ENCODE measurements at regions not wholly inside any gene's neighbourhood (a gene's known extent, or its start where the extent isn't known, plus 50 kb on each side); places are given as distances from the start of the nearest gene placed in this dataset.

DNA sequence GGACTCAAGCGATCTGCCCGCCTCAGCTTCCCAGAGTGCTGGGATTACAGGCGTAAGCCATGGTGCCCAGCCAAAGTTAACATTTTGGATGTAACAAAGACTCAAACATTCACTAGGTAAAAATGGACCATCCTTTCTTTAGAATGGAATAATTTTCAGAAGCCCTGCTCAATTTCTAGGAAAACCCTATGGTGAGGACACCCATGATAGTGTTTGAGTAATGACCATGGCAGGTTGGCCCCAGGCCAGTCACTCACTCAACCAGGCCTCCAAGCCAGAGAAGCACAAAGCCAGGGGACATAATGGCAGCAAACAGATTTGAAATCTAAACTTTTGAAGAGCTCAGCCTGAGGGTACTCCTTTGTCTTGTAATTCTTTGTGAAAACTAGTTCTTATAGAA is 59.9 kb upstream of the GPR6 start:
- CTCF ChIA-PET = no interaction called here
- in situ Hi-C loops (cut with HindIII; ENCODE audit: low pct_unique_long_range_greater_than_20kb, low sequenced_read_pairs) = no loop called here
- intact Hi-C loops (cut with micrococcal nuclease; ENCODE audit: unreplicated experiment) = loop anchor here (10.0 kb wide), 1 partner anchor 117 kb away; no protein-coding TSS in a partner anchor

DNA sequence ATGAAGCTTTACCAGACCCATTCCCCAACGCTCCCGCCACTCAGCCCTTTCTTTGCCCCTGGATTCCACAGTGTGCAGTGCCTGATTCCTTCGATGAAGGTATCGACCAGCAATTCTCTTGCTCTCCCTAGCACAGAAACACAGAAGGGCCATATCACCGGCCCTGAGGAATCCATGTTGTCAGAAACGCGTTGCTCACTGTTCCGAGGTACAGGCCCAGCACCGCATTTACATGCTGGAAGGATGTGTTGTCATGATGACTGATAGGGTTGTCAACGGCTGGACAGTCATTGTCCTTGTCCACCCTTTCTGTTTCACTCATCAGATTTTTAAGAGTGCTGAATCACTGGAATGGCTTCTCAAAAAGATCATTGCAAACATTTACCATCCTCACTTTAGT is 57.2 kb upstream of the GPR6 start:
- H3K27me3 ChIP-seq (ENCODE audit: control insufficient read depth, insufficient read depth, low read length) = peaks cover 24% of the 10 kb centered on the region
- no peak overlapping the region for H3K4me3 ChIP-seq (ENCODE audit: low read depth in 2 of 2, low read length in 2 of 2)
- POLR2A ChIA-PET = no interaction called here
- no peaks in the 10 kb centered on the region for H3K4me1 ChIP-seq (ENCODE audit: control insufficient read depth, insufficient read depth, low read length)
- BruUV-seq (replicated peaks) = no TSS peak
- CTCF ChIA-PET = no interaction called here
- in situ Hi-C loops (cut with HindIII; ENCODE audit: low pct_unique_long_range_greater_than_20kb, low sequenced_read_pairs) = no loop called here
- no peaks in the 10 kb centered on the region for H3K36me3 ChIP-seq (ENCODE audit: control insufficient read depth, insufficient read depth, low read length)
- no peak overlapping the region for H3K27ac ChIP-seq (ENCODE audit: low read length)
- no peaks in the 10 kb centered on the region for H3K9me3 ChIP-seq (ENCODE audit: control insufficient read depth, insufficient read depth, low read depth, low read length)
- TF ChIP-seq, protein P1, sequence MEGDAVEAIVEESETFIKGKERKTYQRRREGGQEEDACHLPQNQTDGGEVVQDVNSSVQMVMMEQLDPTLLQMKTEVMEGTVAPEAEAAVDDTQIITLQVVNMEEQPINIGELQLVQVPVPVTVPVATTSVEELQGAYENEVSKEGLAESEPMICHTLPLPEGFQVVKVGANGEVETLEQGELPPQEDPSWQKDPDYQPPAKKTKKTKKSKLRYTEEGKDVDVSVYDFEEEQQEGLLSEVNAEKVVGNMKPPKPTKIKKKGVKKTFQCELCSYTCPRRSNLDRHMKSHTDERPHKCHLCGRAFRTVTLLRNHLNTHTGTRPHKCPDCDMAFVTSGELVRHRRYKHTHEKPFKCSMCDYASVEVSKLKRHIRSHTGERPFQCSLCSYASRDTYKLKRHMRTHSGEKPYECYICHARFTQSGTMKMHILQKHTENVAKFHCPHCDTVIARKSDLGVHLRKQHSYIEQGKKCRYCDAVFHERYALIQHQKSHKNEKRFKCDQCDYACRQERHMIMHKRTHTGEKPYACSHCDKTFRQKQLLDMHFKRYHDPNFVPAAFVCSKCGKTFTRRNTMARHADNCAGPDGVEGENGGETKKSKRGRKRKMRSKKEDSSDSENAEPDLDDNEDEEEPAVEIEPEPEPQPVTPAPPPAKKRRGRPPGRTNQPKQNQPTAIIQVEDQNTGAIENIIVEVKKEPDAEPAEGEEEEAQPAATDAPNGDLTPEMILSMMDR (IDR thresholded peaks at IDR 0.05) = no peak
- TF ChIP-seq POLR2AphosphoS5 (IDR thresholded peaks at IDR 0.05; ENCODE audit: low read depth, low read length) (no peak), SIN3A (IDR thresholded peaks at IDR 0.05; ENCODE audit: borderline replicate concordance, insufficient read depth, low read depth, low read length) (no peak), TCF7L2 (IDR thresholded peaks at IDR 0.05; ENCODE audit: low read depth, low read length) (no peak)
- TF ChIP-seq, protein P2, sequence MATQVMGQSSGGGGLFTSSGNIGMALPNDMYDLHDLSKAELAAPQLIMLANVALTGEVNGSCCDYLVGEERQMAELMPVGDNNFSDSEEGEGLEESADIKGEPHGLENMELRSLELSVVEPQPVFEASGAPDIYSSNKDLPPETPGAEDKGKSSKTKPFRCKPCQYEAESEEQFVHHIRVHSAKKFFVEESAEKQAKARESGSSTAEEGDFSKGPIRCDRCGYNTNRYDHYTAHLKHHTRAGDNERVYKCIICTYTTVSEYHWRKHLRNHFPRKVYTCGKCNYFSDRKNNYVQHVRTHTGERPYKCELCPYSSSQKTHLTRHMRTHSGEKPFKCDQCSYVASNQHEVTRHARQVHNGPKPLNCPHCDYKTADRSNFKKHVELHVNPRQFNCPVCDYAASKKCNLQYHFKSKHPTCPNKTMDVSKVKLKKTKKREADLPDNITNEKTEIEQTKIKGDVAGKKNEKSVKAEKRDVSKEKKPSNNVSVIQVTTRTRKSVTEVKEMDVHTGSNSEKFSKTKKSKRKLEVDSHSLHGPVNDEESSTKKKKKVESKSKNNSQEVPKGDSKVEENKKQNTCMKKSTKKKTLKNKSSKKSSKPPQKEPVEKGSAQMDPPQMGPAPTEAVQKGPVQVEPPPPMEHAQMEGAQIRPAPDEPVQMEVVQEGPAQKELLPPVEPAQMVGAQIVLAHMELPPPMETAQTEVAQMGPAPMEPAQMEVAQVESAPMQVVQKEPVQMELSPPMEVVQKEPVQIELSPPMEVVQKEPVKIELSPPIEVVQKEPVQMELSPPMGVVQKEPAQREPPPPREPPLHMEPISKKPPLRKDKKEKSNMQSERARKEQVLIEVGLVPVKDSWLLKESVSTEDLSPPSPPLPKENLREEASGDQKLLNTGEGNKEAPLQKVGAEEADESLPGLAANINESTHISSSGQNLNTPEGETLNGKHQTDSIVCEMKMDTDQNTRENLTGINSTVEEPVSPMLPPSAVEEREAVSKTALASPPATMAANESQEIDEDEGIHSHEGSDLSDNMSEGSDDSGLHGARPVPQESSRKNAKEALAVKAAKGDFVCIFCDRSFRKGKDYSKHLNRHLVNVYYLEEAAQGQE (IDR thresholded peaks at IDR 0.05; ENCODE audit: insufficient read depth in 1 of 2, low read depth in 2 of 2, low read length in 1 of 2) = no peak
- intact Hi-C loops (cut with micrococcal nuclease; ENCODE audit: unreplicated experiment) = no loop called here
- DNase-seq (ENCODE audit: low read depth, low spot score) (no peak), ATAC-seq (no peak)

More for the DNA sequence above, 59.9 kb upstream of the GPR6 start:
- H3K4me1 ChIP-seq (ENCODE audit: control insufficient read depth, insufficient read depth, low read length) = no peaks in the 10 kb centered on the region
- no peaks in the 10 kb centered on the region for H3K36me3 ChIP-seq (ENCODE audit: control insufficient read depth, insufficient read depth, low read length)
- no peak overlapping the region for H3K27ac ChIP-seq (ENCODE audit: low read length)
- H3K9me3 ChIP-seq (ENCODE audit: control insufficient read depth, insufficient read depth, low read depth, low read length) = no peaks in the 10 kb centered on the region
- no TSS peak for BruUV-seq (replicated peaks)
- no peak for ATAC-seq
- DNase-seq (ENCODE audit: low read depth, low spot score) = no peak
- peaks cover 15% of the 10 kb centered on the region for H3K27me3 ChIP-seq (ENCODE audit: control insufficient read depth, insufficient read depth, low read length)
- H3K4me3 ChIP-seq (ENCODE audit: low read depth in 2 of 2, low read length in 2 of 2) = no peak overlapping the region
- POLR2A ChIA-PET = interaction anchor here (0.5 kb wide), 1 partner anchor 50 kb away, joined by 6 read pairs; no protein-coding TSS in a partner anchor
- TF ChIP-seq SIN3A (IDR thresholded peaks at IDR 0.05; ENCODE audit: borderline replicate concordance, insufficient read depth, low read depth, low read length) = no peak
- no peak for TF ChIP-seq TCF7L2 (IDR thresholded peaks at IDR 0.05; ENCODE audit: low read depth, low read length)

DNA sequence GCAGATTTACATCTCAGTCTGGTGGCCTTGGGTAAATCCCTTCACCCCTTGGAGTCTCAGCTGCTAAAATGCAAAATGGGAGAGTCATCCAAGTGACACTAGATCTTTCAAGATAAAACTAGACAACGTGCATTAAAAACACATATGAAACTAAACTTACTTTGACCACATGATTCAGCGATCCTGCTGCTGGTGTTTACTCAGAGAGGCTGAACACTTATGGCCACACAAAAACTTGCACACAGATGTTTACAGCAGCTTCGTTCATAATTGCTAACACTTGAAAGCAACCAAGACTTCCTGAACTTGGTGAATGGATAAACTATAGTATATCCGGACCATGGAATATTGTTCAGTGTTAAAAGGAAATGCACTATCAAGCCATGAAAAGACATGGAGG is 55.3 kb upstream of the GPR6 start:
- Histone ChIP-seq H3K4me1 (ENCODE audit: control insufficient read depth, insufficient read depth, low read length) (no peaks in the 10 kb centered on the region), H3K9me3 (ENCODE audit: control insufficient read depth, insufficient read depth, low read depth, low read length) (no peaks in the 10 kb centered on the region), H3K36me3 (ENCODE audit: control insufficient read depth, insufficient read depth, low read length) (no peaks in the 10 kb centered on the region), H3K27ac (ENCODE audit: low read length) (no peak overlapping the region), H3K4me3 (ENCODE audit: low read depth in 2 of 2, low read length in 2 of 2) (no peak overlapping the region), H3K27me3 (ENCODE audit: control insufficient read depth, insufficient read depth, low read length) (peaks cover 24% of the 10 kb centered on the region)
- ChIA-PET POLR2A (no interaction called here), CTCF (no interaction called here)
- ATAC-seq (no peak), DNase-seq (ENCODE audit: low read depth, low spot score) (no peak)
- no TSS peak for BruUV-seq (replicated peaks)
- in situ Hi-C loops (cut with HindIII; ENCODE audit: low pct_unique_long_range_greater_than_20kb, low sequenced_read_pairs) (no loop called here), intact Hi-C loops (cut with micrococcal nuclease; ENCODE audit: unreplicated experiment) (no loop called here)
- no peak for TF ChIP-seq SIN3A (IDR thresholded peaks at IDR 0.05; ENCODE audit: borderline replicate concordance, insufficient read depth, low read depth, low read length)
- no peak for TF ChIP-seq POLR2AphosphoS5 (IDR thresholded peaks at IDR 0.05; ENCODE audit: low read depth, low read length)
- TF ChIP-seq, protein P1 (IDR thresholded peaks at IDR 0.05) = no peak
- TF ChIP-seq, protein P2 (IDR thresholded peaks at IDR 0.05; ENCODE audit: insufficient read depth in 1 of 2, low read depth in 2 of 2, low read length in 1 of 2) = no peak
- TF ChIP-seq TCF7L2 (IDR thresholded peaks at IDR 0.05; ENCODE audit: low read depth, low read length) = no peak
